Neuronal stem cell (in vitro differentiated cells): ENCODE measurements at regions not wholly inside any gene's neighbourhood (a gene's known extent, or its start where the extent isn't known, plus 50 kb on each side); places are given as distances from the start of the nearest gene placed in this dataset.

Source experiments
- DNase-seq: peaks from one replicate; pipeline ENCODE4 v3.0.0-alpha.2; 2013; ENCODE audit warnings: low spot score
- H2AFZ ChIP-seq: one replicate; pipeline ENCODE4 v1.6.1; 2013; ENCODE audit warnings: mild to moderate bottlenecking, low read length, inconsistent platforms
- H2AK5ac ChIP-seq: 2 replicates; pipeline ENCODE4 v1.6.1; 2013; ENCODE audit warnings: low read depth, mild to moderate bottlenecking, inconsistent platforms, low read length, moderate library complexity, mixed read lengths
- H2BK120ac ChIP-seq: 2 replicates; pipeline ENCODE4 v1.6.1; 2013; ENCODE audit warnings: low read depth, mild to moderate bottlenecking, inconsistent platforms, low read length, moderate library complexity, mixed read lengths
- H2BK12ac ChIP-seq: one replicate; pipeline ENCODE4 v1.6.1; 2013; ENCODE audit warnings: low read length, inconsistent platforms
- H2BK15ac ChIP-seq: 2 replicates; pipeline ENCODE4 v1.6.1; 2013; ENCODE audit warnings: mild to moderate bottlenecking, low read length, inconsistent platforms, mixed read lengths
- H2BK5ac ChIP-seq: one replicate; pipeline ENCODE4 v1.6.1; 2013; ENCODE audit warnings: inconsistent platforms, mild to moderate bottlenecking, low read length, moderate library complexity
- H3K14ac ChIP-seq: one replicate; pipeline ENCODE4 v1.6.1; 2013; ENCODE audit warnings: low read length, inconsistent platforms
- H3K18ac ChIP-seq: 2 replicates; pipeline ENCODE4 v1.6.1; 2013; ENCODE audit warnings: low read length, inconsistent platforms
- H3K23ac ChIP-seq: 2 replicates; pipeline ENCODE4 v1.6.1; 2013; ENCODE audit warnings: low read depth, mild to moderate bottlenecking, mixed read lengths, low read length, inconsistent platforms; ENCODE audit not compliant: poor library complexity
- H3K27ac ChIP-seq: replicated peaks from 3 replicates; pipeline ENCODE4 v1.5.1; 2013; ENCODE audit warnings: low read length, inconsistent platforms
- H3K27me3 ChIP-seq, 3 experiments: 2 replicates each; pipeline ENCODE4 v1.6.1; 2013; ENCODE audit warnings: low read length in 3 of 3, mild to moderate bottlenecking in 2 of 3, inconsistent platforms in 1 of 3, low read depth in 1 of 3, mixed read lengths in 1 of 3, moderate library complexity in 1 of 3; ENCODE audit not compliant: control insufficient read depth in 3 of 3, insufficient read depth in 3 of 3
- H3K36me3 ChIP-seq, 2 donors: replicated peaks in 1 of 2; 2 replicates each; pipeline ENCODE4 v1.6.1; 2013; ENCODE audit warnings: low read length in 2 of 2; ENCODE audit not compliant: control insufficient read depth in 2 of 2, insufficient read depth in 2 of 2
- H3K4ac ChIP-seq: 2 replicates; pipeline ENCODE4 v1.6.1; 2013; ENCODE audit warnings: inconsistent platforms, mild to moderate bottlenecking, low read length, moderate library complexity
- H3K4me1 ChIP-seq, 2 donors: 1 replicate in 1 of 2; 2 replicates in 1 of 2; pipeline ENCODE4 v1.6.1; 2013; ENCODE audit warnings: low read length in 2 of 2, low read depth in 1 of 2; ENCODE audit not compliant: control insufficient read depth in 2 of 2, insufficient read depth in 1 of 2
- H3K4me2 ChIP-seq: one replicate; pipeline ENCODE4 v1.6.1; 2013; ENCODE audit warnings: mild to moderate bottlenecking, low read length, inconsistent platforms; ENCODE audit not compliant: insufficient read depth, poor library complexity, severe bottlenecking
- H3K4me3 ChIP-seq, 2 donors: 2 replicates each; pipeline ENCODE4 v1.5.1; 2013; ENCODE audit warnings: low read length in 2 of 2, mild to moderate bottlenecking in 2 of 2, inconsistent platforms in 1 of 2, moderate library complexity in 1 of 2
- H3K79me1 ChIP-seq: one replicate; pipeline ENCODE4 v1.6.1; 2013; ENCODE audit warnings: low read depth, mild to moderate bottlenecking, inconsistent platforms, low read length, moderate library complexity
- H3K9ac ChIP-seq: one replicate; pipeline ENCODE4 v1.6.1; 2013; ENCODE audit warnings: mild to moderate bottlenecking, low read depth, low read length, inconsistent platforms; ENCODE audit not compliant: poor library complexity
- H3K9me3 ChIP-seq, 2 donors: replicated peaks in 1 of 2; 2 replicates each; pipeline versions ENCODE3 to v1.6.1; 2013; ENCODE audit warnings: low read length in 2 of 2, mild to moderate bottlenecking in 2 of 2, inconsistent platforms in 1 of 2, low read depth in 1 of 2, mixed read lengths in 1 of 2, moderate library complexity in 1 of 2; ENCODE audit not compliant: control insufficient read depth in 2 of 2, insufficient read depth in 1 of 2
- H4K8ac ChIP-seq: one replicate; pipeline ENCODE4 v1.6.1; 2013; ENCODE audit warnings: low read depth, mild to moderate bottlenecking, inconsistent platforms, low read length, moderate library complexity
- H4K91ac ChIP-seq: one replicate; pipeline ENCODE4 v1.6.1; 2013; ENCODE audit warnings: low read length, low read depth, mild to moderate bottlenecking, inconsistent platforms; ENCODE audit not compliant: poor library complexity
- WGBS, 2 donors: extraction: QIAGEN DNeasy Blood & Tissue Kit; methylation state at CpG; one replicate each; pipeline ENCODE4 v1.1.7; 2013; ENCODE audit warnings: missing lambda C conversion rate in 2 of 2, mixed read lengths in 1 of 2; ENCODE audit not compliant: insufficient read length in 2 of 2, insufficient replicate concordance in 1 of 2; ENCODE audit errors: extremely low coverage in 2 of 2; 5-methylcytosine and 5-hydroxymethylcytosine counted together

GRCh38 chr2:59925321-59925720 is 628.1 kb downstream of the BCL11A start:
- no peaks in the 10 kb centered on the region for H3K36me3 ChIP-seq
- no peaks in the 10 kb centered on the region for H3K79me1 ChIP-seq
- no peak overlapping the region for H2AK5ac ChIP-seq
- no peak overlapping the region for H2AFZ ChIP-seq
- H2BK5ac ChIP-seq = no peak overlapping the region
- no peak overlapping the region for H3K4me3 ChIP-seq
- no peak overlapping the region for H3K18ac ChIP-seq
- DNase-seq = no peak
- H3K4ac ChIP-seq = no peak overlapping the region
- no peak overlapping the region for H3K9ac ChIP-seq
- H3K14ac ChIP-seq = no peak overlapping the region
- H3K4me1 ChIP-seq = no peaks in the 10 kb centered on the region
- WGBS, 2 donors = no CpG with 5 or more reads among the region's 1 CpG
- H2BK12ac ChIP-seq = no peak overlapping the region
- H3K27me3 ChIP-seq = no peaks in the 10 kb centered on the region
- H2BK120ac ChIP-seq = no peak overlapping the region
- no peaks in the 10 kb centered on the region for H3K9me3 ChIP-seq
- H3K4me2 ChIP-seq = no peak overlapping the region
- H3K27ac ChIP-seq = no peak overlapping the region
- no peak overlapping the region for H4K8ac ChIP-seq
- H2BK15ac ChIP-seq = no peak overlapping the region
- H3K23ac ChIP-seq = no peak overlapping the region
- no peak overlapping the region for H4K91ac ChIP-seq

GRCh38 chr2:59924346-59924745 is 629.1 kb downstream of the BCL11A start:
- Histone ChIP-seq H3K14ac (no peak overlapping the region), H3K79me1 (no peaks in the 10 kb centered on the region), H3K27me3 (no peaks in the 10 kb centered on the region), H4K8ac (no peak overlapping the region), H3K36me3 (no peaks in the 10 kb centered on the region), H3K9me3 (no peaks in the 10 kb centered on the region), H3K27ac (no peak overlapping the region), H3K4me1 (no peaks in the 10 kb centered on the region), H2BK15ac (no peak overlapping the region), H4K91ac (no peak overlapping the region), H2BK12ac (no peak overlapping the region), H2BK120ac (no peak overlapping the region), H2AK5ac (no peak overlapping the region), H3K18ac (no peak overlapping the region), H3K4me2 (no peak overlapping the region), H3K9ac (no peak overlapping the region), H2AFZ (no peak overlapping the region), H3K23ac (no peak overlapping the region), H3K4ac (no peak overlapping the region), H3K4me3 (no peak overlapping the region), H2BK5ac (no peak overlapping the region)
- WGBS, 2 donors = no CpG with 5 or more reads among the region's 1 CpG
- DNase-seq = no peak

GRCh38 chr2:59922450-59922849 is 631.0 kb downstream of the BCL11A start:
- Histone ChIP-seq H3K4ac (no peak overlapping the region), H3K4me2 (no peak overlapping the region), H3K9me3 (no peaks in the 10 kb centered on the region), H4K8ac (no peak overlapping the region), H2AFZ (no peak overlapping the region), H3K4me3 (no peak overlapping the region), H3K18ac (no peak overlapping the region), H3K9ac (no peak overlapping the region), H2BK12ac (no peak overlapping the region), H3K4me1 (no peaks in the 10 kb centered on the region), H3K23ac (no peak overlapping the region), H3K79me1 (no peaks in the 10 kb centered on the region), H2BK120ac (no peak overlapping the region), H2BK15ac (no peak overlapping the region), H3K27ac (no peak overlapping the region), H2AK5ac (no peak overlapping the region), H3K27me3 (no peaks in the 10 kb centered on the region), H3K36me3 (no peaks in the 10 kb centered on the region), H4K91ac (no peak overlapping the region), H3K14ac (no peak overlapping the region), H2BK5ac (no peak overlapping the region)
- no peak for DNase-seq
- no CpG with 5 or more reads among the region's 4 CpGs for WGBS, 2 donors

- Histone ChIP-seq H3K9ac (no peak overlapping the region), H2AK5ac (no peak overlapping the region), H3K4me2 (no peak overlapping the region), H2BK5ac (no peak overlapping the region), H3K14ac (no peak overlapping the region), H3K27me3 (no peaks in the 10 kb centered on the region), H3K79me1 (no peaks in the 10 kb centered on the region), H3K4me3 (no peak overlapping the region), H4K91ac (no peak overlapping the region), H3K9me3 (no peaks in the 10 kb centered on the region), H2BK15ac (no peak overlapping the region), H3K18ac (no peak overlapping the region), H3K4me1 (no peaks in the 10 kb centered on the region), H2AFZ (no peak overlapping the region), H3K23ac (no peak overlapping the region), H3K27ac (no peak overlapping the region), H2BK120ac (no peak overlapping the region), H4K8ac (no peak overlapping the region), H2BK12ac (no peak overlapping the region), H3K36me3 (no peaks in the 10 kb centered on the region), H3K4ac (no peak overlapping the region)
- no CpG with 5 or more reads among the region's 4 CpGs for WGBS, 2 donors
- no peak for DNase-seq
Observed at GRCh38 chr2:59921743-59922142, 631.7 kb downstream of the BCL11A start.
